UCSD-AML1 (cell line): ENCODE measurements at regions not wholly inside any gene's neighbourhood (a gene's known extent, or its start where the extent isn't known, plus 50 kb on each side); places are given as distances from the start of the nearest gene placed in this dataset.

Experiments
- DNase-seq: peaks from one replicate; lab custom pipeline; 2025; ENCODE audit not compliant: unreplicated experiment; lab: John Stamatoyannopoulos, UW

- no peak for DNase-seq
These were observed 58.9 kb upstream of the ZNF516 start for GRCh38 chr18:76553715-76554546.

- DNase-seq, result no peak
These were observed 53.5 kb upstream of the ZNF516 start for GRCh38 chr18:76548541-76548940.

GRCh38 chr18:76547296-76547695, 52.3 kb upstream of the ZNF516 start:
- no peak for DNase-seq

- no peak for DNase-seq
These were observed 51.4 kb upstream of the ZNF516 start for GRCh38 chr18:76546436-76546835.

GRCh38 chr18:76546088-76546435, 51.0 kb upstream of the ZNF516 start:
- no peak for DNase-seq

- DNase-seq, result no peak
These were observed 50.5 kb upstream of the ZNF516 start for GRCh38 chr18:76545433-76546087.

- DNase-seq, result no peak
These were observed 49.7 kb upstream of the ZNF516 start for GRCh38 chr18:76544511-76545345.
